ENCODE measurements at regions not wholly inside any gene's neighbourhood (a gene's known extent, or its start where the extent isn't known, plus 50 kb on each side); places are given as distances from the start of the nearest gene placed in this dataset.
"Not testable (repeated sequence)": the region's sequence is repeated elsewhere in the genome, so short reads cannot be mapped to it uniquely, and the experiment has no call there.

GRCh38 chr5:9752670-9753069 lies 122.5 kb upstream of the TAS2R1 start:
- TF ChIP-seq, protein P1, sequence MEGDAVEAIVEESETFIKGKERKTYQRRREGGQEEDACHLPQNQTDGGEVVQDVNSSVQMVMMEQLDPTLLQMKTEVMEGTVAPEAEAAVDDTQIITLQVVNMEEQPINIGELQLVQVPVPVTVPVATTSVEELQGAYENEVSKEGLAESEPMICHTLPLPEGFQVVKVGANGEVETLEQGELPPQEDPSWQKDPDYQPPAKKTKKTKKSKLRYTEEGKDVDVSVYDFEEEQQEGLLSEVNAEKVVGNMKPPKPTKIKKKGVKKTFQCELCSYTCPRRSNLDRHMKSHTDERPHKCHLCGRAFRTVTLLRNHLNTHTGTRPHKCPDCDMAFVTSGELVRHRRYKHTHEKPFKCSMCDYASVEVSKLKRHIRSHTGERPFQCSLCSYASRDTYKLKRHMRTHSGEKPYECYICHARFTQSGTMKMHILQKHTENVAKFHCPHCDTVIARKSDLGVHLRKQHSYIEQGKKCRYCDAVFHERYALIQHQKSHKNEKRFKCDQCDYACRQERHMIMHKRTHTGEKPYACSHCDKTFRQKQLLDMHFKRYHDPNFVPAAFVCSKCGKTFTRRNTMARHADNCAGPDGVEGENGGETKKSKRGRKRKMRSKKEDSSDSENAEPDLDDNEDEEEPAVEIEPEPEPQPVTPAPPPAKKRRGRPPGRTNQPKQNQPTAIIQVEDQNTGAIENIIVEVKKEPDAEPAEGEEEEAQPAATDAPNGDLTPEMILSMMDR (IDR thresholded peaks at IDR 0.05; ENCODE audit: poor library complexity, severe bottlenecking): not testable (repeated sequence)
- not testable (repeated sequence) for TF ChIP-seq REST (IDR thresholded peaks at IDR 0.05; ENCODE audit: borderline replicate concordance); TAF1 (IDR thresholded peaks at IDR 0.05; ENCODE audit: low read depth); RAD21 (conservative IDR thresholded peaks at IDR 0.05); POLR2AphosphoS5 (IDR thresholded peaks at IDR 0.05); EP300 (conservative IDR thresholded peaks at IDR 0.05; ENCODE audit: poor library complexity, severe bottlenecking)

Measured in neural cell (in vitro differentiated cells).